Fibroblast of lung (primary cell): ENCODE measurements at regions not wholly inside any gene's neighbourhood (a gene's known extent, or its start where the extent isn't known, plus 50 kb on each side); places are given as distances from the start of the nearest gene placed in this dataset.

ENCODE experiments used
- CTCF ChIP-seq, 2 donors: IDR thresholded peaks in 1 of 2; conservative IDR thresholded peaks in 1 of 2; 1 replicate in 1 of 2; 2 replicates in 1 of 2; pipeline ENCODE4 v1.5.1; 2011 to 2012; ENCODE audit warnings: low read length in 2 of 2, control low read depth in 1 of 2, inconsistent platforms in 1 of 2, low read depth in 1 of 2, mild to moderate bottlenecking in 1 of 2
- EZH2 ChIP-seq: IDR thresholded peaks from 2 replicates; pipeline ENCODE4 v1.5.1; 2012; ENCODE audit warnings: low read length, control low read depth, mild to moderate bottlenecking; ENCODE audit errors: missing control alignments

- TF ChIP-seq CTCF (conservative IDR thresholded peaks at IDR 0.05 in 1 of 2, IDR thresholded peaks at IDR 0.05 in 1 of 2; ENCODE audit: low read depth in 1 of 2, low read length in 2 of 2) (no peak), EZH2 (no peak)
Measured at GRCh38 chr12:30567082-30567481, 128.6 kb downstream of the IPO8 start.
